Activated CD8-positive, alpha-beta memory T cell treated with anti-CD3 and anti-CD28 coated beads, Interleukin-2, amount 50 U/mL, for 48 hours (primary cell): ENCODE measurements at regions not wholly inside any gene's neighbourhood (a gene's known extent, or its start where the extent isn't known, plus 50 kb on each side); places are given as distances from the start of the nearest gene placed in this dataset.

Source experiments
- DNase-seq: peaks from one replicate; pipeline ENCODE4 v3.0.0-alpha.2; 2020

DNA sequence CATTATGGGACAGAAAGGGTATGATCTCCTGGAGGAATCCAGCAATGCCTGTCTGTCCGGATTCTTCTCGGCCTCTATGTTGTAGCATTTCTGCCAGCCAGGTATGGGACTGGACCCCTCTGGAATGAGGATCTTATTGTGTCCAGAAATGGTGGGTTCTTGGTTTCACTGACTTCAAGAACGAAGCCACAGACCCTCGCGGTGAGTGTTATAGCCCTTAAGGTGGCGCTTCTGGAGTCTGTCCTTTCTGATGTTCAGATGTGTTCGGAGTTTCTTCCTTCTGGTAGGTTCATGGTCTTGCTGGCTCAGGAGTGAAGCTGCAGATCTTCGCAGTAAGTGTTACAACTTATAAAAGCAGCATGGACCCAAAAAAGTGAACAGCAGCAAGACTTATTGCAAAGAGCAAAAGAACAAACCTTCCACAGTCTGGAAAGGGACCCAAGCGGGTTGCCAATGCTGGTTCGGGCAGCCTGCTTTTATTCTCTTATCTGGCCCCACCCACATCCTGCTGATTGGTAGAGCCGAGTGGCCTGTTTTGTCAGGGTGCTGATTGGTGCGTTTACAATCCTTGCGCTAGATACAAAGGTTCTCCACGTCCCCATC is 62.3 kb upstream of the IER3 start:
- DNase-seq: no peak

DNA sequence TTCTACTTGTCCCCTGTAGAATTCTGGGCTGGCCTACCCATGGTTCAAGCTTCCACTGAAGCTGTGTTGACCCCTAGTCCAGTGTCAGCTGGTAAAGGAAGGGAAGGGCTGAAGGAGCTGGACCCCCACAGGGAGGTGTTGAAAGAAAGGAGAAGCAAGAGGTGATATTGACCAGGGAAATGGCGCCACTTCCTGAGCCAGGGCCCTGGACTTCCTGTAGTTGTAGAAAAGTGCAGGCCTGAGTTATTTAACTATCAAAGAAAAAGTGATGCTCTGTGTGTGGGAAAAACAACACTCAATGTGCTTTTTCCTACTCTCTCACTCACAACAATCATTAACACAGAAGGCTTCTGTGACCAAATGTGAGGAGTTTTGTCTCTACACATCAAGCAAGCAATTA is 60.0 kb upstream of the IER3 start:
- no peak for DNase-seq

DNA sequence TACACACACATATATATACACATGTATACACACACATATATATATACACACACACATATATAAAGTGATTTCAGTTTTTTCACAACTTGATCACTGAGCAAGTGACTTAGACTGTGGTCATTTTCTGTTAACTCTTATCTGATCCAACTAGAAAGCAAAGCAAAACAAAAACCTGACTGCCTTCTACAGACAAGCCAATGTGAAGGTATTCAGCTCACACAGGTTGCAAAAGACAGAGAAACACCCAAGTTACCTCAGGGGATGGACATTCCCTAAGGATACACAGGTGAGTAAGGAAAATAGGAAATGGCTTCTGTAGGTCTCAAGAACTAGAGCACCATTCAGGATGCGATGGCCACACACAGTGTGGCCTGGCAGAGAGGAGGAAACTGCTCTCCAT is 58.4 kb upstream of the IER3 start:
- DNase-seq: no peak

DNA sequence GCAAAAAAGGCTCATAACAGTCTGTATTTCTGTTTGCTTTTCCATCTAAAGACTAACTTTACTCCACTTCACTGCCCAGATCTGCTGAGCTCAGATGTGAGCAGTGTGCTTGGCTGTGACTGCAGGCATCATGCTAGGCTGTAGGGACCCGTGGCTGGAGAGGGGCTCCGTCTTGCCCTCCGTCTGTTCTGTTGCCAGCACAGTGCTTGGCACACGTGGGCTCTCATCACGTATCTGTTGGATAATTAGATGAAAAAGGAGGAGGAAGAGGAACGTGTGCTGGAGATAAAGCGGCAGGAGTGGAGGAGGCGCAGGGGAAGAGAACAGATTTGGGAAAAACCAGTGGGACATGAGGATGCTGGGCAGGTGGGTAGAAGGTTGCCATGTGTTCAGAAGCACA is 57.6 kb upstream of the IER3 start:
- no peak for DNase-seq

DNA sequence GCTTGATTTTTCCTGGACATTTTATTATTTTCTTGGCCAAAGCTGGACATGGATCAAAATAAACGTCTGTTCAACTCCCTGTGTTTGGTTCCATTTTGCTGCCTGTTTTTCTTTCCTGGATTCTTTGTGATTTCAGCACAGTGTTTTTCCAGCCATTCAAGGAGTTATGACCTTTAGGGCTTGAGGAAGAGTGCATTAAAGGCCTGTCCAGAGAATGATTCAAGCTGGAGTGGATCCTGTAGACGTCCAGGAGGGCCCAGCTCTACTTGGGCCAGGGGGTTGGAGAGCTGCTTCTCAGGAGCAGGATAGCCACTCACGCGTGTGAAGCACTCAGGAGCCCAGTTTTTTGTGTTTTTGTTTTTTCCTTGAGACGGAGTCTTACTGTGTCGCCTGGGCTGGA is 56.5 kb upstream of the IER3 start:
- no peak for DNase-seq

DNA sequence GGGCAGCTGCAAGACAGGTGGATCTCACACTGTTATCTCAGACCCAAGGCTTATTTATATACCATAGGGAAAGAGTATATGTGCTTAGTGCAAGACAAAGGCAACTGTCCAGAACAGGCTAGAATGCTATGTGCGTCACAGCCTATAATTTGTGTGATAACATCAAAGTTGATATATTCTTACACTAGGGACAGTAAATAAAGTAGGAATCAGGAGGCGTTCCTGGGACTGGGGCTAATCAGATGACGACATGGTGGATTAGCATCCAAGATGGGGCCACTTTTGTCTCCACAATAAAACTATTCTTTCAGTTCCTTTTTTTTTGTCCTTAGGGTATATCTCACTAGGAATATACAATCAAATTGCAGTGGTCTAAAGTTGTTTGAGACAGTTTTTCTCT is 54.9 kb upstream of the IER3 start:
- no peak for DNase-seq

DNA sequence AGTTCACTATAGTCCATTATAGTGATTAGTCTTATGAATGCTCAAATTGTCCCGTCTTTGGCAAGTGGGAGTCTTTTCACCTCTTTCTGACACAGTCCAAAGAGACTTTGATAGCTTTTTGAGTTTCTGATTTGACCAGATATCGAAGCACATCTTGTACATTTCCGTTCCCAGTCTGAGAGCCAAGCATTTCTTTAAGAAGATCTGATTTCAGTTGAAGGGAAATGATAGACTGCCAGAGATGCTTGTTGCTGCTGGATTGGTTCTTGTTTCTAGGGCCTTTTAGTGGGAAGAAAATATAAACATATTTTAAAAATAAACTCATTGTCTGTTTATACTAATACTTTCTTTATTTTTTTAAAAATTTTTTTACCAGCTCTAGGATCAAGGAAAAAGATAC is 54.1 kb upstream of the IER3 start:
- DNase-seq: no peak

DNA sequence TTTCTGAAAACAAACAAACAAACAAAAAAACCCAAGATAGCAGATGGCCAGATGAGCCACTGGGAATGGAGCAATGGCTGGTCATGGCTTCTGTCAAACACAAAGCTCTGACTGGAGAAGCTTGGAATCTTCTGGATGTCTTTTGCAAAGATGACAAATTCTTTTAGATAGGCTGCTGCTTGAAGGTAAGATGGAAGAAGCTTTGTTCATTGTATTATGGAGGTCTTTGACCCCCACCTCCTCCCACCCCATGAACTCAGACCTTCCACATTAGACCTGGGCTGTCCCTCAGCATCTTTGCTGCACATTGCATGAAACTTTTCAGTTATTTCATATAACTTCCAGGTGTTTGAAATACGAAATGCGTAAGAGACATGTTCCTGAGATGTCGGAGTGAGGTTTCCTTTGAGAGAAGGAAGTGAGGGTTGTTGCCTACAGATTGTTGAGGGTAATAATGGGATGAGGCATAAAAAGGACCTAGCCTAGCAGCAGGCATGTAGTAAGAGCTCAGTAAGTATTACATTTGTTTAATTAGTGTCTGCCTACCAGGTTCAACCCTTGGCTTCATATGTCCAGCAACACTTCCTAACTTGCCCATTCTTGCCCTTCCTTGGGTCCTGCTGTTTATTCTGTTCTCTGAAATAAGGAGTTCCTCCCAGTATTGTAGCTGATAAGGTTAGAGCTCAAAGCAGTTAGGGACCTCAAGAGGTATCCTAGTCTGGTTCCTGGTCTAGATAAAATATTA is 51.4 kb upstream of the IER3 start:
- no peak for DNase-seq
